HepG2 (cell line): ENCODE measurements at regions not wholly inside any gene's neighbourhood (a gene's known extent, or its start where the extent isn't known, plus 50 kb on each side); places are given as distances from the start of the nearest gene placed in this dataset.
A peak's percentile ranks its signal among the peaks of the same experiment; 100 is the strongest.

Experiments used
- ATAC-seq: fragments of 200-7000 bp; cut with Tn5 transposase; 3 replicates; pipeline ENCODE4 v1.9.1; 2020; ENCODE audit warnings: mild to moderate bottlenecking, moderate library complexity
- BruUV-seq: library from RNA; stranded (reverse); fragments of 400-500 nt; replicated peaks from 2 replicates; lab custom pipeline; 2021; lab: Mats Ljungman, UMichigan
- CTCF ChIA-PET: fragments of 300-600 bp; formaldehyde crosslinking; extraction: SDS; loops from one replicate; lab custom pipeline; 2021; ENCODE audit warnings: low total read pairs, inconsistent platforms, low intra/inter-chr PET ratio; lab: Yijun Ruan, JAX
- POLR2A ChIA-PET: fragments of 350-600 bp; sonication (Branson Sonifier 250); formaldehyde crosslinking; loops from one replicate; lab custom pipeline; 2020; ENCODE audit warnings: antibody characterized with exemption, inconsistent platforms; lab: Yijun Ruan, JAX
- DNase-seq: peaks from one replicate; pipeline ENCODE4 v3.0.0-alpha.2; 2015; ENCODE audit warnings: low spot score
- FAIRE-seq: peaks from 3 replicates; lab custom pipeline; 2011; peaks lifted over from hg19 to GRCh38; lab: Jason Lieb, UNC
- H2AFZ ChIP-seq: one replicate; pipeline ENCODE4 v1.6.1; 2011; ENCODE audit warnings: low read length, inconsistent platforms
- H3K27ac ChIP-seq: fragments of 300-600 bp; 3 replicates; pipeline ENCODE4 v1.8.0; 2011; ENCODE audit warnings: mixed run types, mild to moderate bottlenecking, mixed read lengths, low read length, inconsistent platforms; ENCODE audit not compliant: insufficient read depth; ENCODE audit errors: extremely low read length
- H3K27me3 ChIP-seq, 2 experiments: fragments of 200-600 bp in 1 of 2; 2 replicates in 1 of 2; 3 replicates in 1 of 2; pipeline versions ENCODE4 v1.6.0 to v1.8.0; 2011; ENCODE audit warnings: low read length in 2 of 2, mild to moderate bottlenecking in 2 of 2, moderate library complexity in 2 of 2, inconsistent platforms in 1 of 2; ENCODE audit not compliant: insufficient read depth in 2 of 2, control insufficient read depth in 1 of 2
- H3K36me3 ChIP-seq, 2 experiments: fragments of 200-600 bp in 1 of 2; replicated peaks in 1 of 2; 2 replicates in 1 of 2; 3 replicates in 1 of 2; pipeline versions ENCODE4 v1.5.1 to v1.8.0; 2011; ENCODE audit warnings: low read length in 2 of 2, inconsistent platforms in 1 of 2; ENCODE audit not compliant: insufficient read depth in 2 of 2, control insufficient read depth in 1 of 2
- H3K4me1 ChIP-seq: 2 replicates; pipeline ENCODE4 v1.5.1; 2012; ENCODE audit warnings: low read length, inconsistent platforms; ENCODE audit not compliant: insufficient read depth
- H3K4me2 ChIP-seq: 2 replicates; pipeline ENCODE4 v1.6.0; 2011; ENCODE audit warnings: low read depth, low read length, inconsistent platforms
- H3K4me3 ChIP-seq, 3 experiments: fragments of 200-600 bp in 1 of 3; sonication (generic), shearing (Covaris generic) in 1 of 3; replicated peaks in 1 of 3; 2 replicates each; pipeline ENCODE4 v1.5.1; 2011 to 2016; ENCODE audit warnings: low read length in 3 of 3, inconsistent platforms in 2 of 3, low read depth in 2 of 3, mild to moderate bottlenecking in 2 of 3, control low read depth in 1 of 3, mixed read lengths in 1 of 3; ENCODE audit not compliant: insufficient read depth in 1 of 3
- H3K79me2 ChIP-seq: one replicate; pipeline ENCODE4 v1.6.1; 2011; ENCODE audit warnings: low read length, inconsistent platforms; ENCODE audit not compliant: insufficient read depth
- H3K9ac ChIP-seq: 2 replicates; pipeline ENCODE4 v1.6.0; 2011; ENCODE audit warnings: mild to moderate bottlenecking, low read depth, low read length, inconsistent platforms; ENCODE audit not compliant: insufficient read depth
- H3K9me3 ChIP-seq: 2 replicates; pipeline ENCODE4 v1.5.1; 2012; ENCODE audit warnings: mild to moderate bottlenecking, low read length
- H4K20me1 ChIP-seq: 2 replicates; pipeline ENCODE4 v1.6.0; 2011; ENCODE audit warnings: inconsistent platforms, mild to moderate bottlenecking, low read length, moderate library complexity; ENCODE audit not compliant: insufficient read depth
- AKAP8 ChIP-seq: sonication (generic); formaldehyde crosslinking; IDR thresholded peaks from 2 replicates; pipeline ENCODE4 v1.5.1; 2020; ENCODE audit warnings: mild to moderate bottlenecking, missing genetic modification reagents
- ATF7 ChIP-seq, 2 experiments: fragments of 450-650 bp in 1 of 2; sonication (generic) in 1 of 2; formaldehyde crosslinking in 1 of 2; IDR thresholded peaks; 2 replicates each; pipeline versions ENCODE4 v1.4.0 to v1.6.1; 2016 to 2020; ENCODE audit warnings: antibody characterized with exemption in 1 of 2, mild to moderate bottlenecking in 1 of 2, missing genetic modification reagents in 1 of 2
- CEBPB ChIP-seq: IDR thresholded peaks from 2 replicates; pipeline ENCODE4 v1.6.1; 2011; ENCODE audit warnings: low read depth, low read length, improper control_type of control experiment, borderline replicate concordance
- CREB1 ChIP-seq, 2 experiments: fragments of 450-650 bp in 1 of 2; IDR thresholded peaks; 2 replicates each; pipeline ENCODE4 v1.6.1; 2016 to 2017; ENCODE audit warnings: control low read depth in 1 of 2, mild to moderate bottlenecking in 1 of 2, missing compliant biosample characterization in 1 of 2, missing genetic modification characterization in 1 of 2
- EEA1 ChIP-seq: sonication (generic); formaldehyde crosslinking; IDR thresholded peaks from 2 replicates; pipeline ENCODE4 v1.5.1; 2020; ENCODE audit warnings: mild to moderate bottlenecking, missing genetic modification reagents, borderline replicate concordance
- GLMP ChIP-seq: sonication (generic); formaldehyde crosslinking; IDR thresholded peaks from 2 replicates; pipeline ENCODE4 v1.9.0; 2021; ENCODE audit warnings: missing genetic modification reagents, mild to moderate bottlenecking, borderline replicate concordance
- GTF3A ChIP-seq: sonication (generic); formaldehyde crosslinking; conservative IDR thresholded peaks from 2 replicates; pipeline ENCODE4 v1.4.0; 2020; ENCODE audit warnings: mild to moderate bottlenecking, missing genetic modification reagents
- POGZ ChIP-seq: sonication (generic); formaldehyde crosslinking; IDR thresholded peaks from 2 replicates; pipeline ENCODE4 v1.4.0; 2020; ENCODE audit warnings: mild to moderate bottlenecking, missing genetic modification reagents
- RARG ChIP-seq: sonication (generic); formaldehyde crosslinking; IDR thresholded peaks from 2 replicates; pipeline ENCODE4 v1.4.0; 2020; ENCODE audit warnings: low read depth, mild to moderate bottlenecking, missing genetic modification reagents
- RCOR2 ChIP-seq: IDR thresholded peaks from 2 replicates; pipeline ENCODE4 v1.6.1; 2016; ENCODE audit warnings: missing biosample characterization, missing genetic modification reagents
- SALL1 ChIP-seq: sonication (generic); formaldehyde crosslinking; IDR thresholded peaks from 2 replicates; pipeline ENCODE4 v1.8.0; 2022; ENCODE audit warnings: mild to moderate bottlenecking, missing genetic modification reagents
- SP140L ChIP-seq: sonication (generic); formaldehyde crosslinking; IDR thresholded peaks from 2 replicates; pipeline ENCODE4 v1.4.0; 2020; ENCODE audit warnings: missing genetic modification reagents, borderline replicate concordance
- ZBTB43 ChIP-seq: sonication (generic); formaldehyde crosslinking; conservative IDR thresholded peaks from 2 replicates; pipeline ENCODE4 v1.4.0; 2020; ENCODE audit warnings: missing genetic modification reagents
- ZBTB7A ChIP-seq: sonication (generic); formaldehyde crosslinking; IDR thresholded peaks from 2 replicates; pipeline ENCODE4 v1.8.0; 2022; ENCODE audit warnings: mild to moderate bottlenecking, missing genetic modification reagents
- ZFY ChIP-seq: sonication (generic); formaldehyde crosslinking; IDR thresholded peaks from 2 replicates; pipeline ENCODE4 v1.4.0; 2020; ENCODE audit warnings: missing genetic modification reagents
- ZZZ3 ChIP-seq: sonication (generic); formaldehyde crosslinking; IDR thresholded peaks from 2 replicates; pipeline ENCODE4 v1.4.0; 2020; ENCODE audit warnings: missing genetic modification reagents, mild to moderate bottlenecking, borderline replicate concordance
- WGBS: methylation state at CpG from one replicate; pipeline ENCODE4 v1.1.6; 2017; ENCODE audit warnings: low lambda C conversion rate; 5-methylcytosine and 5-hydroxymethylcytosine counted together
- in situ Hi-C: cut with HindIII; loops from 2 replicates; pipeline ENCODE4 v1.10.0; 2017; ENCODE audit warnings: low pct_unique_long_range_greater_than_20kb; ENCODE audit not compliant: extremely low pct_ligation_motif_present
- intact Hi-C: fragments of 100-400 bp; cut with micrococcal nuclease; formaldehyde crosslinking; loops from one replicate; pipeline ENCODE4 v1.10.0; 2022; ENCODE audit not compliant: unreplicated experiment
- TF ChIP-seq, protein P1 (sequence below): sonication (generic); formaldehyde crosslinking; IDR thresholded peaks from 2 replicates; pipeline ENCODE4 v1.5.1; 2020; ENCODE audit warnings: mild to moderate bottlenecking, missing genetic modification reagents, borderline replicate concordance

DNA sequence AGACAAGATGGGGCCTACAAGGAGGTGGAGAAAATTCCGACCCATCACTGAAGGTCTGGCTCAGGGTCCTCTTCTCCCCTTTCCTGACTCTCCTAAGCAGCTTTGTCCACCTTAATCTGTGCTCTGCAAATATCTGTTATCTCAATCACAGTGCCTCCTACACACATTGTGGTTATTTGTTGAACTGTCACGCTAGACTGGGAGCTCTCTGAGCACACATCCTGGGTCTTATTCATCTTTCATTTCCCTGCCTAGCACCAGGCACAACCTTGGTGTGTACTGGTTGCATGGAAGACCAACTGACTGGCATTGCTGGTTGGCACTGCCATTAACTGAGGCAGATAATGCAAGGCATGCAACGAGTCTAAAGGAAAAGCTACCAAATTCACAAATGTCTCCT, 122.9 kb upstream of the ST6GAL2 start:
- CTCF ChIA-PET: no interaction called here
- Histone ChIP-seq H3K4me2 (no peak overlapping the region), H3K36me3 (no peaks in the 10 kb centered on the region), H3K9ac (no peak overlapping the region), H4K20me1 (no peaks in the 10 kb centered on the region), H3K4me1 (no peaks in the 10 kb centered on the region), H3K9me3 (no peaks in the 10 kb centered on the region), H3K4me3 (no peak overlapping the region), H2AFZ (no peak overlapping the region), H3K79me2 (no peaks in the 10 kb centered on the region), H3K27me3 (no peaks in the 10 kb centered on the region), H3K27ac (no peak overlapping the region)
- WGBS: 8% methylated on average over 3 of the region's 3 CpGs
- in situ Hi-C loops (no loop called here), intact Hi-C loops (no loop called here)
- POLR2A ChIA-PET: no interaction called here
- no TSS peak for BruUV-seq
- TF ChIP-seq GTF3A (CRISPR knock-in tag): no peak
- TF ChIP-seq RCOR2: no peak
- no peak for TF ChIP-seq GLMP (CRISPR knock-in tag)
- TF ChIP-seq SP140L (CRISPR knock-in tag): no peak
- ATAC-seq (no peak), DNase-seq (no peak), FAIRE-seq (no peak)

- H3K79me2 ChIP-seq: no peaks in the 10 kb centered on the region
- no peak for DNase-seq
- no peaks in the 10 kb centered on the region for H4K20me1 ChIP-seq
- intact Hi-C loops: no loop called here
- no peak overlapping the region for H2AFZ ChIP-seq
- ChIA-PET POLR2A (no interaction called here), CTCF (no interaction called here)
- in situ Hi-C loops: no loop called here
- no peak for FAIRE-seq
- H3K4me1 ChIP-seq: no peaks in the 10 kb centered on the region
- H3K9ac ChIP-seq: no peak overlapping the region
- H3K27me3 ChIP-seq: no peaks in the 10 kb centered on the region
- H3K27ac ChIP-seq: no peak overlapping the region
- no peak for ATAC-seq
- no peaks in the 10 kb centered on the region for H3K36me3 ChIP-seq
- no TSS peak for BruUV-seq
- no peaks in the 10 kb centered on the region for H3K9me3 ChIP-seq
- WGBS: 22% methylated on average over 3 of the region's 3 CpGs
- no peak overlapping the region for H3K4me3 ChIP-seq
- H3K4me2 ChIP-seq: no peak overlapping the region
- no peak for TF ChIP-seq POGZ (CRISPR knock-in tag)
- no peak for TF ChIP-seq SALL1
- TF ChIP-seq CEBPB: peak; percentile 33; the same call in 1 of the 2 replicates
- TF ChIP-seq, protein P1, sequence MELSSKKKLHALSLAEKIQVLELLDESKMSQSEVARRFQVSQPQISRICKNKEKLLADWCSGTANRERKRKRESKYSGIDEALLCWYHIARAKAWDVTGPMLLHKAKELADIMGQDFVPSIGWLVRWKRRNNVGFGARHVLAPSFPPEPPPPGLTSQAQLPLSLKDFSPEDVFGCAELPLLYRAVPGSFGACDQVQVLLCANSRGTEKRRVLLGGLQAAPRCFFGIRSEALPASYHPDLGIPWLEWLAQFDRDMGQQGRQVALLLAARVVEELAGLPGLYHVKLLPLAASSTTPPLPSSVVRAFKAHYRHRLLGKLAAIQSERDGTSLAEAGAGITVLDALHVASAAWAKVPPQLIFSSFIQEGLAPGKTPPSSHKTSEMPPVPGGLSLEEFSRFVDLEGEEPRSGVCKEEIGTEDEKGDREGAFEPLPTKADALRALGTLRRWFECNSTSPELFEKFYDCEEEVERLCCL (CRISPR knock-in tag): no peak
- TF ChIP-seq ATF7 (IDR thresholded peaks at IDR 0.05): peak; percentile 98
- no peak for TF ChIP-seq ATF7 (CRISPR knock-in tag; IDR thresholded peaks at IDR 0.05)
- TF ChIP-seq ZFY: no peak
- no peak for TF ChIP-seq RARG (CRISPR knock-in tag)
- no peak for TF ChIP-seq ZZZ3
- peak; percentile 88 for TF ChIP-seq CREB1 (IDR thresholded peaks at IDR 0.05)
- TF ChIP-seq CREB1 (CRISPR knock-in tag; IDR thresholded peaks at IDR 0.05): no peak
- no peak for TF ChIP-seq AKAP8 (CRISPR knock-in tag)
- no peak for TF ChIP-seq ZBTB43 (CRISPR knock-in tag)
- no peak for TF ChIP-seq EEA1 (CRISPR knock-in tag)
- TF ChIP-seq ZBTB7A: no peak
These were observed 123.3 kb upstream of the ST6GAL2 start for GRCh38 chr2:107009275-107009674.
